HL-60 (cell line): ENCODE measurements at regions not wholly inside any gene's neighbourhood (a gene's known extent, or its start where the extent isn't known, plus 50 kb on each side); places are given as distances from the start of the nearest gene placed in this dataset.
"Not testable (repeated sequence)": the region's sequence is repeated elsewhere in the genome, so short reads cannot be mapped to it uniquely, and the experiment has no call there.

Experiments
- GABPA ChIP-seq: IDR thresholded peaks from 2 replicates; pipeline ENCODE4 v1.6.1; 2012; ENCODE audit warnings: low read depth
- POLR2AphosphoS5 ChIP-seq: IDR thresholded peaks from 2 replicates; pipeline ENCODE4 v1.6.1; 2012; ENCODE audit warnings: low read depth
- TF ChIP-seq, protein P1 (sequence below): IDR thresholded peaks from one replicate; pipeline ENCODE4 v1.5.1; 2011; ENCODE audit warnings: low read length, control low read depth, inconsistent platforms; ENCODE audit not compliant: insufficient read depth
- TF ChIP-seq, protein P2 (sequence below): IDR thresholded peaks from 2 replicates; pipeline ENCODE4 v1.6.1; 2012; ENCODE audit warnings: low read depth; ENCODE audit not compliant: insufficient replicate concordance

DNA sequence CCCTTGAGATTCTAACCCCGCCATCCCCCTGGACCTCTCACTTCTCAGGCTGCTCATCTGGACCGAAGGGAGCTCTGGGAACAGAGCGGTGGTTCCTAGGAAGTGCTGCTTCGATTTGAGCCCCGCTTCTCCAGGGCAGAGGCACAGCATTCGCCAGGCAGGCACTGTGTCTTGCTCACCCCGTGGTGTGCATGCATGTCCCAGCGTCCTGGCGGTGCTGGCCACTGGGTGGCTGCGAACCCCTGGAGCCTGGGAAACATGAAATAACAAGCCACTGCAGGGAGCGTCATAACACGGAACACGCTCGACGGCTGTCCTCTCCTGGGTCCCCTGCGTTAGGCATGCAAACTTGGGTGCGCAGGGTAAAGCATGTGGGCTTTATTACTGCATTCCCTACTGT lies 4040.3 kb upstream of the TPTE start:
- TF ChIP-seq POLR2AphosphoS5, GABPA: not testable (repeated sequence)
- TF ChIP-seq, protein P1, sequence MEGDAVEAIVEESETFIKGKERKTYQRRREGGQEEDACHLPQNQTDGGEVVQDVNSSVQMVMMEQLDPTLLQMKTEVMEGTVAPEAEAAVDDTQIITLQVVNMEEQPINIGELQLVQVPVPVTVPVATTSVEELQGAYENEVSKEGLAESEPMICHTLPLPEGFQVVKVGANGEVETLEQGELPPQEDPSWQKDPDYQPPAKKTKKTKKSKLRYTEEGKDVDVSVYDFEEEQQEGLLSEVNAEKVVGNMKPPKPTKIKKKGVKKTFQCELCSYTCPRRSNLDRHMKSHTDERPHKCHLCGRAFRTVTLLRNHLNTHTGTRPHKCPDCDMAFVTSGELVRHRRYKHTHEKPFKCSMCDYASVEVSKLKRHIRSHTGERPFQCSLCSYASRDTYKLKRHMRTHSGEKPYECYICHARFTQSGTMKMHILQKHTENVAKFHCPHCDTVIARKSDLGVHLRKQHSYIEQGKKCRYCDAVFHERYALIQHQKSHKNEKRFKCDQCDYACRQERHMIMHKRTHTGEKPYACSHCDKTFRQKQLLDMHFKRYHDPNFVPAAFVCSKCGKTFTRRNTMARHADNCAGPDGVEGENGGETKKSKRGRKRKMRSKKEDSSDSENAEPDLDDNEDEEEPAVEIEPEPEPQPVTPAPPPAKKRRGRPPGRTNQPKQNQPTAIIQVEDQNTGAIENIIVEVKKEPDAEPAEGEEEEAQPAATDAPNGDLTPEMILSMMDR: not testable (repeated sequence)
- TF ChIP-seq, protein P2, sequence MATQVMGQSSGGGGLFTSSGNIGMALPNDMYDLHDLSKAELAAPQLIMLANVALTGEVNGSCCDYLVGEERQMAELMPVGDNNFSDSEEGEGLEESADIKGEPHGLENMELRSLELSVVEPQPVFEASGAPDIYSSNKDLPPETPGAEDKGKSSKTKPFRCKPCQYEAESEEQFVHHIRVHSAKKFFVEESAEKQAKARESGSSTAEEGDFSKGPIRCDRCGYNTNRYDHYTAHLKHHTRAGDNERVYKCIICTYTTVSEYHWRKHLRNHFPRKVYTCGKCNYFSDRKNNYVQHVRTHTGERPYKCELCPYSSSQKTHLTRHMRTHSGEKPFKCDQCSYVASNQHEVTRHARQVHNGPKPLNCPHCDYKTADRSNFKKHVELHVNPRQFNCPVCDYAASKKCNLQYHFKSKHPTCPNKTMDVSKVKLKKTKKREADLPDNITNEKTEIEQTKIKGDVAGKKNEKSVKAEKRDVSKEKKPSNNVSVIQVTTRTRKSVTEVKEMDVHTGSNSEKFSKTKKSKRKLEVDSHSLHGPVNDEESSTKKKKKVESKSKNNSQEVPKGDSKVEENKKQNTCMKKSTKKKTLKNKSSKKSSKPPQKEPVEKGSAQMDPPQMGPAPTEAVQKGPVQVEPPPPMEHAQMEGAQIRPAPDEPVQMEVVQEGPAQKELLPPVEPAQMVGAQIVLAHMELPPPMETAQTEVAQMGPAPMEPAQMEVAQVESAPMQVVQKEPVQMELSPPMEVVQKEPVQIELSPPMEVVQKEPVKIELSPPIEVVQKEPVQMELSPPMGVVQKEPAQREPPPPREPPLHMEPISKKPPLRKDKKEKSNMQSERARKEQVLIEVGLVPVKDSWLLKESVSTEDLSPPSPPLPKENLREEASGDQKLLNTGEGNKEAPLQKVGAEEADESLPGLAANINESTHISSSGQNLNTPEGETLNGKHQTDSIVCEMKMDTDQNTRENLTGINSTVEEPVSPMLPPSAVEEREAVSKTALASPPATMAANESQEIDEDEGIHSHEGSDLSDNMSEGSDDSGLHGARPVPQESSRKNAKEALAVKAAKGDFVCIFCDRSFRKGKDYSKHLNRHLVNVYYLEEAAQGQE: not testable (repeated sequence)
